HG03039 (cell line): ENCODE measurements at regions not wholly inside any gene's neighbourhood (a gene's known extent, or its start where the extent isn't known, plus 50 kb on each side); places are given as distances from the start of the nearest gene placed in this dataset.
A peak's percentile ranks its signal among the peaks of the same experiment; 100 is the strongest.

Experiments used
- ATAC-seq: cut with Tn5 transposase; IDR thresholded peaks from one replicate; pipeline ENCODE4 v1.9.1; 2021; ENCODE audit warnings: mild to moderate bottlenecking, moderate library complexity; ENCODE audit not compliant: unreplicated experiment

DNA sequence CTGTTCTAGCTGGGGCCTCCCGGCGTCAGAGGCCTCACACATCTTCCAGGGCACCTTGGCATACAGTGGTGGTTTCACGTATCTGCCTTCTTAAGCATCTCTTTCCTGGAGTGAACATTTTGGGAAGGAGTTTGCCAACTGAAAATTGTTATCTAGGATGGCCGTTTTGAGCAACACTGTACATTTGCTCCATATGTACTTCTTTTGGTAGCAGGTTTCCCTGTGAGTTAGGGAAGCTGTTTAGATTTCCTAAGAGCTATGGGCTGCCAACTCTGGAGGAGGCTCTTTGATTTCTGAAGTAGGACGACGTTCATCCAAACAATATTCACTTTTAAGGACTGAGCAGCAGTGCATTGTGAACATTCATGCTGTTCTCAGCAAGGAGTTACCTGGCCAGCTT lies 665.9 kb downstream of the SQOR start:
- ATAC-seq: no peak

GRCh38 chr15:46301291-46301690 lies 666.5 kb downstream of the SQOR start:
- ATAC-seq: no peak

DNA sequence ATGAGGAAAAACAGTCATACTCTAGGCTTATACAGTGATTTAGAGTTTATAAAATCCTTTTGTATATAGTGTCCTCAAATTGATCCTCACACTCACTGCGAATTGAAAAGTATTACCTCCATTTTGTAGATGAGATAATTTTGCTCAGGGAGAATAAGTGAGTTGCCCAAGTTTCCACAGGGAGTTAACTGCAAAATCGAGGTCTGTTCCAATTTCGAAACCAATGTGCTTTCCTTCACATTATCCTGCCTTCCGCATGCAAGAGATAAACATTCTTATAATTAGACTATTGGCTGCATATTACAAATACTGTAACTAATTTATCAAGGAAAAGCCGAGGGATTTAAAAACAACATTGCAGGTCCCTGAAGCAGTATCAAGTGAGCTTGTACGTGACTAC lies 667.0 kb downstream of the SQOR start:
- ATAC-seq: no peak

- no peak for ATAC-seq
These were observed 669.5 kb downstream of the SQOR start for GRCh38 chr15:46304321-46304720.

DNA sequence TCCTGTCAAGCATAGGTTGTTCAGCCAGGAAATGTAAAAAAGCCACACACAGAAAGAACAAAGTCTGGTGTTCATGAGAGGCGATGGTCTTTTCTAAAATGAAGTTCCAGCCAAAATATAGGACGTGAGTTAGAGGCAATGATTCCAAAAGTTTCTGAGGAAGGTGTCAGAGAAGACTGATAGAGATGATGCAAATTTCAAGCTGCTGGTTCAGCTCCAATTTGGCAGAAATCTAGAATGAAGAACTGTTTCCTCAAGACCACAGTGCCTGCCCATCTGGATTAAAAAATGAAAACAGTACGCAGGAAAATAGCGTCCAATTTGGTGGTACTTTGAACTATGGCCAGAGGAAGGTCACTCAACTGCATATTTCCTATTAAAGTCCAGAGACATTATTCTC lies 672.9 kb downstream of the SQOR start:
- no peak for ATAC-seq

- no peak for ATAC-seq
These were observed 675.1 kb downstream of the SQOR start for GRCh38 chr15:46309914-46310313.

DNA sequence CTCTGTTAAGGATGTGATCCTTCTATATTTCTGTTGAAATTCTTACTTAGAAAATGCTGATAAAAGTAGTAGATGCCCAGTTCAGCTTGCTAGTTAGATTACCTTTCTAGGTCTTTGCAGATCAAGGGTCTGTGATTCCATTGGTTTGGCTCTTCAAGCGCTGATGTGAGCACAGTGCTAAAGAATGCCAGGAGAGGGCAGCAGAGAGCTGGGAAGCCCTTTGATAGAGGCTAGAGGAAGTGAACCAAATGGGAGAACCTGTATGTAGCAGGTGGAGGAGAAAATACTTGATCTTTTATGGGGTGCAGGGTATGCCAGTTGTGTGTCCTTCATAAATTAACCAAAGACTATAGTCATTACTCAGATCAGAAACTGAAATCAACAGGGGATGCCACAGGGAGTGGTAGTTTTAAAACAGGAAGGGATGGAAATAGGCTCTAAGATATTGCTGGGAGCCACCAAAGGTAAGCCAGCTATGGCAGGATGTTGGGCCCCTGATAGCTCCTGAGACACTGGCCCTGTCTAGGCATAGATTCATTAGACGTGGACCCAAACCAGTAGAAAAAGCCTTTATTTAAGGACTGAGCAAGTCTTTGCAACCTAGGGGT lies 677.4 kb downstream of the SQOR start:
- peak; percentile 92 for ATAC-seq

GRCh38 chr15:46315434-46315833 lies 680.6 kb downstream of the SQOR start:
- no peak for ATAC-seq

DNA sequence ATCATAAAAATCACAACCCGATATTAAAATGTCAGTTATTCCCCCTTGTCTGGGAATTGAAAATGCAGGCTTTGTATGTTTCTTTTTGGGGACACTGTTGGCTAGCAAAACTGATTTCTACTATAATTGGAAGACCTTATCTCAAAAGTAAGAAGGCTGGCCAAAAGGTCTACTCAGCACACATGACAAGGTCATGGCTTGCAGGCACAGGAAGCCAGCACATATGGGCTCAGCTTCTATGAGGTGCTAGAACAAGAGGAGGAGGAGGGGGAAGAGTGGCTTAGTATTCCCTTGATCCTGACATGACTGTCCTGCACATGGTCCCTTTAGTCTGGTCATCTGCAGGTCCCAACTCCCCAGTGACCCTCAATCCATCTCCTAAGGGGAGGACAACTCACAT lies 681.2 kb downstream of the SQOR start:
- no peak for ATAC-seq

DNA sequence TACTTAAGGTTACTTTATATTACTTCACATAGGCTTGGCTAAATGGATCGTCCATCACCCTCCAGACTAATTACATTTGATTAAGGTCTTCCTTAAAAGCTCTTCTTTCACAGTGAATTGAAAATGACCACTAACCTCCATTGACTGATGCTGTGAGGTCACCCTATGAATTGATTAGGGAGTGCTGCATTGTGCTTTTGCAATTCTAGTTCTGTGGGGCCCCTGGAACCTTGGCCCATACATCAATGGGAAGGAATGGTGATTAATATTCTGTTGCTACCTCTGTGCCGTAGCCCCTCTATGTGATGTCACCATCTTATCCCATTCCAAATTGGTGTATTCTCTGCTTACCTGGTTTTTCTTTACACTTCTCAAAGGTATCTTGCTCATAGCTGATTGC lies 682.2 kb downstream of the SQOR start:
- ATAC-seq: no peak

GRCh38 chr15:46322753-46323152 lies 687.9 kb downstream of the SQOR start:
- ATAC-seq: no peak

DNA sequence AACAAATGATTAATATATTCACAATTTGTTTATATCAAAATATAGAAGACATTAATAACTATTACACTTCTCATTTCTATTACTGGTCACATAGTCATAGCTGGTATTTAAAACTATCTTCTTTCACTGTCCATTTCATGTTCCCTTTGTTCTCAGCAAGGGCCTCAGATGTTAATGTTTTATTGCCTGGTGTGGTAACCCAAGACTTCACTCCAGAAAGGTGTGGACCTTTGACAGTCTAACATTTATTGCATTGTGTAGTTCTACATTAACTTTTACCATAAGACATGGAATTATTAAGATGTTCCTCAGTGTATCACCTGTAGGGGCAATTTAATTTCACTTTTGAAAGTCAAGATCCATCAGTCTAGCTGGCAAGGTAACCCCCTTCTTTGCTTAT lies 691.3 kb downstream of the SQOR start:
- ATAC-seq: no peak

DNA sequence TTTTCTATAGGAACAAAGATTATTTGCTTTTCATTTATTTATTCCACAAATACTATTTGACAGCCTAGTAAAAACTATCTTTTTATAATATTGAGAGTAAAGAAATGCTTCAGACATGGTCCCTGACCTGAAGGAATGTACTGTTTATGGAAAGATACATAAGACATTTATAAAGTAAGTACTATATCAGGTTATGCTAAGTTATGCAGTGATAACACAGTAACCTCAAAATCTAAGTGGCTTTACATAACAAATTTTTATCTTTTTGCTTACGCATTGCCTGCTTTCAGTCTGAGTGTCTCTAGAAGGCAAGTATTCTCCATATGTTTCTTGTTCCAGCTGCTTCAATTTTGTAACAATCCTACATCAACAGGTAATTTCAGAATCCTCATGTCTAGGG lies 694.0 kb downstream of the SQOR start:
- no peak for ATAC-seq

GRCh38 chr15:46329876-46330275 lies 695.0 kb downstream of the SQOR start:
- ATAC-seq: no peak

GRCh38 chr15:46331546-46331945 lies 696.7 kb downstream of the SQOR start:
- no peak for ATAC-seq

DNA sequence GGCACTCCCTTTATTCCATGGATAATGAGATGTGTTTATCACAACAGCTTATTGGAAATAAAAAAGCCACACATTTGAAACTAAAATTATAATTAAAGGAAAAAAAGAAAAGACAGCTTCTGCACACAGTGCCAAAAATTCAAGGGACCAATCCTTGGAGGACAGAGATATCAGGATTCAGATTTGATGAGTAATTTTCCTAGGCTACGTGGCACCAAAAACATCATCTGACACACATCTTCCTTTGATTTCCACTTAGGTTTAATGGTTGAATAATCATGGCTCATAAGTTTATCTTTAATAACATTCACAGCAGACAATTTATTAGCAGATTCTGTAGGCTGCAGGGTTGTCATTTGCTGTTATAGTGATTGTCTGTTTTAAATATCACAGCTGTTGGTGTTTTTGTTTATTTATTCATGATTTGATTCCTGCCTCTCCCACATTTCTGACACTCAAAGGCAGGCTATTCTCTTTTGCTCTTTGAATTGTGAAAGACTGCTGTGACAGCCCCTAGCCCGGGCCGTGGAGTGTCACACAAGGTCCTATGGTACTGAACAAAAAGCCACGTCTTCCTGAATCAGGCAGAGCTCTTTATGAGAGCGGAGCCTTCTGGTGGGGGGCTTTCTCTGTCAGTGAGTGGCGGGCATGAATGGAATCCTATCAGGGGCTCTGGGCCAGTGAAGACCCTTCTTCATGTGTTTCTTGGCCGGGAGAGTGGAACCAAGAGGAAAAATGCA lies 708.5 kb downstream of the SQOR start:
- no peak for ATAC-seq

GRCh38 chr15:46344115-46344724 lies 709.4 kb downstream of the SQOR start:
- ATAC-seq: no peak

GRCh38 chr15:46344915-46345314 lies 710.1 kb downstream of the SQOR start:
- ATAC-seq: no peak

DNA sequence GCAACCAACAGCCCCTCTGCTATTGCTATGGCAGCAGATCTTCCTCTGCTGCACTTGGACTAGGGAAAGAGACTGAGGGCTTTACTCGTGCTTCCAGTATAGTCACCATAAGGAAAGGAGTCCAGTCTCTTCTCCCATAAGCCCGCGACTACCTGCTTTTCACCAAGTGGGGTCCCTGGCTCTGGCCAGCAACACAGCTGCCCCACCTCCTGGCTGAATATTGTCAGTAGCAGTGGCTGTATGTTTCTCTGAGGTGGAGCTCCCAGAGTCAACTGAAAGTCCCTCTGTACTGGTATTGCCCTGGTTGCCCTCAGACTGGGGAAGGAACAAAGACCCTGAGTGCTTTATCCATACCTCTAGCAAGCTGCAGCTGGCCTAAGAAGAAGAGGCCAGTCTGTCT lies 719.6 kb downstream of the SQOR start:
- ATAC-seq: no peak

DNA sequence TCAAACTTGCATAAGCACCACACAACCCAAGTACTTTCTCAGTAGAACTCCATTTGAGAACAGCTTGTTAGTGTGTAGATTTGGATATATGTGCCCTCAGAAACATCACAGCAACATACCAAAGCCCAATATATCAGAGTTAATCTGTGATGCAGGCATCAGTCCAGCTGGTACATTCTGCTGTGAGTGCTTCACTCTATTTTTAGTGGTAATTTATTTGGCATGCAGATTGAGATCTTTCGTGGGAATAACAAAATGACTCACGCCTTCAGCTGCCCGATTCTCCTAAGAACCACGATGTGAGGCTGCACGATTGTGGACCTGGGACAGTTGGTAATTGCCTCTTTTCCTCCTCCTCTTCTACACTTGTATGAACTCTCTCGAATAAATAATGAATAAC lies 730.7 kb downstream of the SQOR start:
- no peak for ATAC-seq

DNA sequence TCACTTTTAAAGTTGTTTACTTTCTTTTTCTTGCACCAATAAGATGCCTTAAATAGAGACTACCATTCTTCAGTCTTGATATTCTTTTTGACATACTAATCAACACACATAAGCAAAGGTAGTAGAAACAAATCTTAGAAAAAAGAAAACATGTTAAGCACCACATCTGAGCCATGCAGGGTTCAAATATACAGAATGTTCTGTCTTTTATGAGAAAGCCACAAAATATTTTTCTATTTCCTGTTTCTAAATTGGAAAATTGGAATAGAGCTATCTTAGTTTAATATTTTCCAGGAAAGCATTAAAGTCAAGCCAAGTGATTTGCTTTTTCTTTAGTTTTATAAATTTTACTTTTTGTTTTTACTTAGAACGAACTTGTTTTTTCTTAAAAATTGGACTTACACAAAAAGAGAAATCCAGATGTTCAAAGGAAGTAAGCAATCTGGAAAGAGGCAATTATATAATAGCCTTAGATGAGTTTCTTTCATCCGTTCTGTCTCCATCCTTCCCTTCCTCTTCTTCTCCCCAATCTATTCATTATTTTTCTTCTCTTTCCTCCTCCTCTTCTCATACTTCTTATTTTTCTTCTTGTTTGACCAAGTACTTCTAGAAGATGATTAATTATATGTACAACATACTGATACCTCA lies 731.7 kb downstream of the SQOR start:
- ATAC-seq: no peak

DNA sequence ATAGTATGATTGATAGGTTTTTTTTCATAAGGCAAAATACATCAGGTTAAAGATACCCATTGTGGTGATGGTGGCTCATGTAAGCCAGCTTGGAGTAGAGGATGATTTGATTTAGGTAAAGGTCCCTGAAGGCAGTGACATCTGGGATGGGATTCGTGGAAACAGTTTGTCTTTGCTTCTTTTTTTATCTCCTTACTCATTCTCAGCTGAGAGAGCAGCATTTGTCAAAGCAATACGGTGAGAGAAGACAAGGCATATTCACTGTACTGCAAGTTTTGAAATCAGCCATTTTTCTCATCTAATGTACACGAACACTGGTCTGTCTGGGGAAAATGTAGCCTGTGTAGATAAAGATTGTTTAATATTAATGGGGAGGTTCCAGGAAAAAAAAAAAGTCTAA lies 749.1 kb downstream of the SQOR start:
- no peak for ATAC-seq
